H9 (cell line): ENCODE measurements at regions not wholly inside any gene's neighbourhood (a gene's known extent, or its start where the extent isn't known, plus 50 kb on each side); places are given as distances from the start of the nearest gene placed in this dataset.

Source experiments
- DNase-seq: peaks from one replicate; pipeline ENCODE4 v3.0.0-alpha.2; 2017
- H2AFZ ChIP-seq: one replicate; pipeline ENCODE4 v1.6.1; 2013; ENCODE audit warnings: mild to moderate bottlenecking, low read length, control low read depth, moderate library complexity
- H2AK5ac ChIP-seq: 2 replicates; pipeline ENCODE4 v1.6.1; 2013; ENCODE audit warnings: low read length, control low read depth, mixed read lengths; ENCODE audit not compliant: insufficient read length
- H2BK120ac ChIP-seq: one replicate; pipeline ENCODE4 v1.6.1; 2013; ENCODE audit warnings: low read depth, mild to moderate bottlenecking, low read length, control low read depth, inconsistent platforms; ENCODE audit not compliant: poor library complexity, severe bottlenecking
- H2BK12ac ChIP-seq: 2 replicates; pipeline ENCODE4 v1.6.1; 2013; ENCODE audit warnings: low read length, control low read depth, mixed read lengths, low read depth; ENCODE audit not compliant: insufficient read length
- H2BK15ac ChIP-seq: 2 replicates; pipeline ENCODE4 v1.6.1; 2013; ENCODE audit warnings: low read depth, low read length, control low read depth
- H2BK20ac ChIP-seq: one replicate; pipeline ENCODE4 v1.6.1; 2013; ENCODE audit warnings: low read depth, mild to moderate bottlenecking, low read length, control low read depth, inconsistent platforms; ENCODE audit not compliant: poor library complexity, severe bottlenecking
- H2BK5ac ChIP-seq: 2 replicates; pipeline ENCODE4 v1.6.1; 2013; ENCODE audit warnings: low read length, control low read depth, mixed read lengths; ENCODE audit not compliant: insufficient read length
- H3K14ac ChIP-seq: 2 replicates; pipeline ENCODE4 v1.6.1; 2013; ENCODE audit warnings: low read length, control low read depth; ENCODE audit not compliant: insufficient read depth
- H3K18ac ChIP-seq: 2 replicates; pipeline ENCODE4 v1.6.1; 2013; ENCODE audit warnings: low read depth, mild to moderate bottlenecking, mixed read lengths, low read length, control low read depth; ENCODE audit not compliant: insufficient read length
- H3K23ac ChIP-seq: 2 replicates; pipeline ENCODE4 v1.6.1; 2013; ENCODE audit warnings: low read length, control low read depth, mixed read lengths, low read depth; ENCODE audit not compliant: insufficient read length
- H3K23me2 ChIP-seq: 2 replicates; pipeline ENCODE4 v1.6.1; 2013; ENCODE audit warnings: low read depth, mild to moderate bottlenecking, mixed read lengths, low read length, control low read depth; ENCODE audit not compliant: insufficient read length, poor library complexity, severe bottlenecking
- H3K27ac ChIP-seq: 2 replicates; pipeline ENCODE4 v1.5.1; 2013; ENCODE audit warnings: low read length, control low read depth, mixed read lengths, low read depth; ENCODE audit not compliant: insufficient read length
- H3K27me3 ChIP-seq: 2 replicates; pipeline ENCODE4 v1.6.1; 2013; ENCODE audit warnings: low read length, control low read depth, inconsistent platforms; ENCODE audit not compliant: insufficient read depth
- H3K4ac ChIP-seq: 2 replicates; pipeline ENCODE4 v1.6.1; 2013; ENCODE audit warnings: low read depth, mild to moderate bottlenecking, control low read depth, inconsistent platforms, low read length, moderate library complexity
- H3K4me1 ChIP-seq: 2 replicates; pipeline ENCODE4 v1.6.1; 2013; ENCODE audit warnings: low read length, control low read depth, inconsistent platforms; ENCODE audit not compliant: insufficient read depth
- H3K4me2 ChIP-seq: 2 replicates; pipeline ENCODE4 v1.6.1; 2013; ENCODE audit warnings: low read length, control low read depth, mixed read lengths; ENCODE audit not compliant: insufficient read length, insufficient read depth
- H3K56ac ChIP-seq: 2 replicates; pipeline ENCODE4 v1.6.1; 2013; ENCODE audit warnings: low read depth, mild to moderate bottlenecking, mixed read lengths, low read length, control low read depth; ENCODE audit not compliant: insufficient read length
- H3K79me1 ChIP-seq: 2 replicates; pipeline ENCODE4 v1.6.1; 2013; ENCODE audit warnings: low read depth, mild to moderate bottlenecking, moderate library complexity, low read length, control low read depth, inconsistent platforms; ENCODE audit not compliant: insufficient read depth, poor library complexity, severe bottlenecking
- H3K79me2 ChIP-seq: 2 replicates; pipeline ENCODE4 v1.6.1; 2013; ENCODE audit warnings: low read length, control low read depth, inconsistent platforms; ENCODE audit not compliant: insufficient read depth
- H3K9ac ChIP-seq: 2 replicates; pipeline ENCODE4 v1.6.1; 2013; ENCODE audit warnings: low read length, control low read depth, mixed read lengths; ENCODE audit not compliant: insufficient read length; ENCODE audit errors: extremely low read depth
- H3K9me3 ChIP-seq: one replicate; pipeline ENCODE4 v1.6.1; 2013; ENCODE audit warnings: low read depth, low read length, inconsistent platforms; ENCODE audit not compliant: control insufficient read depth
- H3T11ph ChIP-seq: one replicate; pipeline ENCODE4 v1.6.1; 2013; ENCODE audit warnings: mild to moderate bottlenecking, low read length, control low read depth, inconsistent platforms
- H4K20me1 ChIP-seq: one replicate; pipeline ENCODE4 v1.6.1; 2013; ENCODE audit not compliant: control insufficient read depth, insufficient read length, insufficient read depth
- H4K5ac ChIP-seq: 2 replicates; pipeline ENCODE4 v1.6.1; 2013; ENCODE audit warnings: low read depth, mild to moderate bottlenecking, mixed read lengths, low read length, control low read depth; ENCODE audit not compliant: insufficient read length
- H4K8ac ChIP-seq: replicated peaks from 2 replicates; pipeline ENCODE4 v1.6.1; 2013; ENCODE audit warnings: low read length, control low read depth, mixed read lengths, low read depth; ENCODE audit not compliant: insufficient read length
- H4K91ac ChIP-seq: 2 replicates; pipeline ENCODE4 v1.6.1; 2013; ENCODE audit warnings: low read depth, mild to moderate bottlenecking, moderate library complexity, mixed read lengths, low read length, control low read depth; ENCODE audit not compliant: insufficient read length
- H3K27ac Mint-ChIP-seq, 3 experiments: 2 replicates in 2 of 3; 3 replicates in 1 of 3; pipeline ENCODE4 v1.8.0; 2020 to 2021; ENCODE audit warnings: mixed read lengths in 3 of 3, mild to moderate bottlenecking in 1 of 3, moderate library complexity in 1 of 3
- H3K27me3 Mint-ChIP-seq: 2 replicates; pipeline ENCODE4 v1.8.0; 2021; ENCODE audit warnings: low read depth, mild to moderate bottlenecking, moderate library complexity, mixed read lengths
- H3K36me3 Mint-ChIP-seq, 3 experiments: 2 replicates in 2 of 3; 3 replicates in 1 of 3; pipeline ENCODE4 v1.8.0; 2020 to 2021; ENCODE audit warnings: low read depth in 3 of 3, mixed read lengths in 3 of 3; ENCODE audit not compliant: insufficient read depth in 1 of 3
- H3K4me1 Mint-ChIP-seq, 2 experiments: 2 replicates each; pipeline ENCODE4 v1.8.0; 2020; ENCODE audit warnings: mixed read lengths in 2 of 2
- H3K4me3 Mint-ChIP-seq, 2 experiments: 2 replicates in 1 of 2; 3 replicates in 1 of 2; pipeline ENCODE4 v1.8.0; 2020 to 2021; ENCODE audit warnings: mild to moderate bottlenecking in 2 of 2, mixed read lengths in 2 of 2, moderate library complexity in 1 of 2
- H3K9me3 Mint-ChIP-seq, 2 experiments: 2 replicates in 1 of 2; 3 replicates in 1 of 2; pipeline ENCODE4 v1.8.0; 2020; ENCODE audit warnings: mild to moderate bottlenecking in 2 of 2, mixed read lengths in 2 of 2, moderate library complexity in 1 of 2
- WGBS: extraction: QIAGEN DNeasy Blood & Tissue Kit; methylation state at CpG from one replicate; pipeline ENCODE4 v1.1.7; 2013; ENCODE audit warnings: missing lambda C conversion rate, low lambda C conversion rate, mixed read lengths; ENCODE audit not compliant: insufficient read length; ENCODE audit errors: extremely low coverage; 5-methylcytosine and 5-hydroxymethylcytosine counted together
- TF ChIP-seq, protein P1 (sequence below): fragments of 200-600 bp; sonication (generic); conservative IDR thresholded peaks from 3 replicates; pipeline ENCODE4 v1.8.0; 2021; ENCODE audit warnings: antibody characterized with exemption, mild to moderate bottlenecking

DNA sequence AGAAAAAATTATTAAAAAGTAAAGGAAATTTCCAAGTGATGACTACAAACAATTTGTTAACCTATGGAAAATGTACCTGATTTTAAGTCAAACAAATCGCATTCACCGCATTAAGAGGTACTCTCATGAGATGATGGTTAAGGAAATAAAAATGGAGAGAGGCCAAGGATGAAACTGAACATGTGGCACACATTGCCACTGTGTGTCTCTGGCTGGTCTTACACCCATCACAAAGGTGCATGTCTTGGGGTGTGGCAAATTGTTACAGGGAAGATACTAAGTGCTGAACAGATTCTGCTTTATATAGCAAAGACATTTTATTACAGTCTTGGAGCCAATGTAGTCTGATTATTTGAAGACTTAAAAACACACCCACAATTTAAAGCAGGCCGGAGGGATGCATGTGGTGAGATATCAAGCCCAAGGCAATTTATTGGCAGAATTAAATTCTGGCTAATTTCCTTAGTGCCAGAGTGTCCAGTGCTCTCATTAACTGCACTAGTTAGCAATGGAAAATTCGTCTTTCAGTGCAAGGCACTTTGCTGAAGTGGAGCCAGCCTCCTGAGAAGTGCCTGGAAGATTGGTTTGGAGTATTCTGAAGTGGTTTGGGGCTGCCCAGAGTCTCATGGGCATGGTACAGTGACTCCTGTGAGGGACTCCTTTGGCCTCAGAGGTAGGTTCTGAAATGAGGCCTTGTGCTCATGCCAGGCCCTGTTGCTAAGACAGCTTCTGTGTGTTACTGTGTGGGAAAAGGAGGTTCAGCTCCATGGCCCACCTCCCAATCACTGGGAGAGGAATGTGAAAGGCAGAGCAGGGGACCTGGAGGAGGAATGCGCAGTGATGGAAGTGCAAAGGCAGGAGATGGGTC, 166.9 kb downstream of the BRMS1L start:
- Mint-ChIP-seq H3K36me3 (no peaks in the 10 kb centered on the region), H3K27me3 (no peaks in the 10 kb centered on the region), H3K4me1 (peaks cover 20 to 22% of the 10 kb centered on the region in 2 experiments), H3K27ac (no peak overlapping the region; a peak in 1 of 7 replicates), H3K4me3 (no peak overlapping the region), H3K9me3 (no peaks in the 10 kb centered on the region; a peak in 1 of 5 replicates)
- H4K8ac ChIP-seq = no peak overlapping the region
- H3K4me2 ChIP-seq = no peak overlapping the region
- no peak for DNase-seq
- no peak overlapping the region for H3K4ac ChIP-seq
- no peaks in the 10 kb centered on the region for H3K9me3 ChIP-seq
- WGBS = no CpG with 5 or more reads among the region's 5 CpGs
- H2AFZ ChIP-seq = no peak overlapping the region
- no peak overlapping the region for H4K91ac ChIP-seq
- no peak overlapping the region for H2BK12ac ChIP-seq
- no peak overlapping the region for H3T11ph ChIP-seq
- H3K56ac ChIP-seq = no peak overlapping the region
- no peak overlapping the region for H2AK5ac ChIP-seq
- no peak overlapping the region for H2BK20ac ChIP-seq
- H3K79me1 ChIP-seq = no peaks in the 10 kb centered on the region
- no peaks in the 10 kb centered on the region for H3K79me2 ChIP-seq
- TF ChIP-seq, protein P1, sequence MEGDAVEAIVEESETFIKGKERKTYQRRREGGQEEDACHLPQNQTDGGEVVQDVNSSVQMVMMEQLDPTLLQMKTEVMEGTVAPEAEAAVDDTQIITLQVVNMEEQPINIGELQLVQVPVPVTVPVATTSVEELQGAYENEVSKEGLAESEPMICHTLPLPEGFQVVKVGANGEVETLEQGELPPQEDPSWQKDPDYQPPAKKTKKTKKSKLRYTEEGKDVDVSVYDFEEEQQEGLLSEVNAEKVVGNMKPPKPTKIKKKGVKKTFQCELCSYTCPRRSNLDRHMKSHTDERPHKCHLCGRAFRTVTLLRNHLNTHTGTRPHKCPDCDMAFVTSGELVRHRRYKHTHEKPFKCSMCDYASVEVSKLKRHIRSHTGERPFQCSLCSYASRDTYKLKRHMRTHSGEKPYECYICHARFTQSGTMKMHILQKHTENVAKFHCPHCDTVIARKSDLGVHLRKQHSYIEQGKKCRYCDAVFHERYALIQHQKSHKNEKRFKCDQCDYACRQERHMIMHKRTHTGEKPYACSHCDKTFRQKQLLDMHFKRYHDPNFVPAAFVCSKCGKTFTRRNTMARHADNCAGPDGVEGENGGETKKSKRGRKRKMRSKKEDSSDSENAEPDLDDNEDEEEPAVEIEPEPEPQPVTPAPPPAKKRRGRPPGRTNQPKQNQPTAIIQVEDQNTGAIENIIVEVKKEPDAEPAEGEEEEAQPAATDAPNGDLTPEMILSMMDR = no peak
- H2BK5ac ChIP-seq = no peak overlapping the region
- H3K18ac ChIP-seq = no peak overlapping the region
- H3K27ac ChIP-seq = no peak overlapping the region
- no peak overlapping the region for H4K5ac ChIP-seq
- H4K20me1 ChIP-seq = no peaks in the 10 kb centered on the region
- H3K23ac ChIP-seq = no peak overlapping the region
- no peak overlapping the region for H2BK120ac ChIP-seq
- H3K27me3 ChIP-seq = no peaks in the 10 kb centered on the region
- H3K4me1 ChIP-seq = peaks cover 10% of the 10 kb centered on the region; the same call in 1 of the 2 replicates
- no peak overlapping the region for H2BK15ac ChIP-seq
- no peak overlapping the region for H3K9ac ChIP-seq
- no peak overlapping the region for H3K14ac ChIP-seq
- H3K23me2 ChIP-seq = no peaks in the 10 kb centered on the region
